Neural cell (in vitro differentiated cells): ENCODE measurements at regions not wholly inside any gene's neighbourhood (a gene's known extent, or its start where the extent isn't known, plus 50 kb on each side); places are given as distances from the start of the nearest gene placed in this dataset.

ENCODE experiments used
- EZH2 ChIP-seq: fragments of 200-600, 300-800 bp; shearing (Covaris generic), sonication (generic); IDR thresholded peaks from 2 replicates; pipeline ENCODE4 v1.6.1; 2014; ENCODE audit warnings: antibody characterized with exemption, low read length, borderline replicate concordance, mild to moderate bottlenecking; ENCODE audit not compliant: insufficient read depth, poor library complexity, severe bottlenecking
- POLR2AphosphoS5 ChIP-seq: IDR thresholded peaks from 2 replicates; pipeline ENCODE4 v1.6.1; 2012
- SMC3 ChIP-seq: fragments of 450-650 bp; conservative IDR thresholded peaks from 2 replicates; pipeline ENCODE4 v1.6.1; 2014; ENCODE audit warnings: antibody characterized with exemption, mild to moderate bottlenecking, moderate library complexity; ENCODE audit not compliant: poor library complexity
- TAF1 ChIP-seq: IDR thresholded peaks from 2 replicates; pipeline ENCODE4 v1.6.1; 2012; ENCODE audit warnings: low read depth
- TF ChIP-seq, protein P1 (sequence below): fragments of 450-650 bp; IDR thresholded peaks from 2 replicates; pipeline ENCODE4 v1.5.1; 2014; ENCODE audit warnings: antibody characterized with exemption, mild to moderate bottlenecking, moderate library complexity; ENCODE audit not compliant: poor library complexity, severe bottlenecking

DNA sequence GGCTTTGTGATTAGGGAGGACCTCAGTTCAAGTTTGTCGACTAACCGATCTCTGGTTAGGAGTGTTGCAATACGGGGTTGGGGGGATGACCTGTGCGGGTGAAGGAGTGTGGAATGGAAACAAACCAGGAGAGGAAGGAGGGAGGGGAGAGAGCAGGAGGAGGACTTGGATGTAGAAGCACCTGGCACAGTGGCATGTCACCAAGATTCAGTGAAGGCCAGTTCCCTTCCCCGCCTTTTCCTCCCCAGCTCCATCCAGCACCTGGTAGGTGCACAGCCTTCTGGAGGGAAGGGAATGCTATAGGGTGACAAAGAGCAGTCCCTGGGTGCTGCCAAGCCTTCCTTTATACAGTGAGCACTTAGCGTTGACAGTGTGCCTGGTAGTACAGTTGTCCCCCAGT is 107.4 kb upstream of the CRHR1 start:
- TF ChIP-seq EZH2, result no peak
- TF ChIP-seq, protein P1, sequence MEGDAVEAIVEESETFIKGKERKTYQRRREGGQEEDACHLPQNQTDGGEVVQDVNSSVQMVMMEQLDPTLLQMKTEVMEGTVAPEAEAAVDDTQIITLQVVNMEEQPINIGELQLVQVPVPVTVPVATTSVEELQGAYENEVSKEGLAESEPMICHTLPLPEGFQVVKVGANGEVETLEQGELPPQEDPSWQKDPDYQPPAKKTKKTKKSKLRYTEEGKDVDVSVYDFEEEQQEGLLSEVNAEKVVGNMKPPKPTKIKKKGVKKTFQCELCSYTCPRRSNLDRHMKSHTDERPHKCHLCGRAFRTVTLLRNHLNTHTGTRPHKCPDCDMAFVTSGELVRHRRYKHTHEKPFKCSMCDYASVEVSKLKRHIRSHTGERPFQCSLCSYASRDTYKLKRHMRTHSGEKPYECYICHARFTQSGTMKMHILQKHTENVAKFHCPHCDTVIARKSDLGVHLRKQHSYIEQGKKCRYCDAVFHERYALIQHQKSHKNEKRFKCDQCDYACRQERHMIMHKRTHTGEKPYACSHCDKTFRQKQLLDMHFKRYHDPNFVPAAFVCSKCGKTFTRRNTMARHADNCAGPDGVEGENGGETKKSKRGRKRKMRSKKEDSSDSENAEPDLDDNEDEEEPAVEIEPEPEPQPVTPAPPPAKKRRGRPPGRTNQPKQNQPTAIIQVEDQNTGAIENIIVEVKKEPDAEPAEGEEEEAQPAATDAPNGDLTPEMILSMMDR, result no peak
- no peak for TF ChIP-seq POLR2AphosphoS5
- no peak for TF ChIP-seq TAF1
- no peak for TF ChIP-seq SMC3
